Activated CD4-positive, alpha-beta T cell treated with anti-CD3 and anti-CD28 coated beads, Interleukin-2, amount 10 ng/mL, durations not matched to agents 7 days and 5 days (primary cell): ENCODE measurements at regions not wholly inside any gene's neighbourhood (a gene's known extent, or its start where the extent isn't known, plus 50 kb on each side); places are given as distances from the start of the nearest gene placed in this dataset.
"Not testable (repeated sequence)": the region's sequence is repeated elsewhere in the genome, so short reads cannot be mapped to it uniquely, and the experiment has no call there.

ENCODE experiments used
- CTCF ChIA-PET: fragments of 350-600 bp; sonication (Branson Sonifier 250); formaldehyde crosslinking; loops from one replicate; lab custom pipeline; 2021; ENCODE audit warnings: antibody characterized with exemption; lab: Charles Lee
- POLR2A ChIA-PET: fragments of 350-600 bp; sonication (Branson Sonifier 250); formaldehyde crosslinking; loops from one replicate; lab custom pipeline; 2021; ENCODE audit warnings: antibody characterized with exemption; lab: Charles Lee
- DNase-seq: peaks from one replicate; pipeline ENCODE4 v3.0.0-alpha.2; 2020
- H3K27ac Mint-ChIP-seq: one replicate; pipeline ENCODE4 v1.8.0; 2021; ENCODE audit warnings: mild to moderate bottlenecking, moderate library complexity, mixed read lengths
- H3K27me3 Mint-ChIP-seq: one replicate; pipeline ENCODE4 v1.8.0; 2021; ENCODE audit warnings: mixed read lengths
- H3K36me3 Mint-ChIP-seq: one replicate; pipeline ENCODE4 v1.8.0; 2021; ENCODE audit warnings: low read depth, mixed read lengths
- H3K4me1 Mint-ChIP-seq: one replicate; pipeline ENCODE4 v1.8.0; 2021; ENCODE audit warnings: mixed read lengths
- H3K4me3 Mint-ChIP-seq: one replicate; pipeline ENCODE4 v1.8.0; 2021; ENCODE audit warnings: mild to moderate bottlenecking, moderate library complexity, mixed read lengths
- H3K9me3 Mint-ChIP-seq: one replicate; pipeline ENCODE4 v1.8.0; 2021; ENCODE audit warnings: mixed read lengths

DNA sequence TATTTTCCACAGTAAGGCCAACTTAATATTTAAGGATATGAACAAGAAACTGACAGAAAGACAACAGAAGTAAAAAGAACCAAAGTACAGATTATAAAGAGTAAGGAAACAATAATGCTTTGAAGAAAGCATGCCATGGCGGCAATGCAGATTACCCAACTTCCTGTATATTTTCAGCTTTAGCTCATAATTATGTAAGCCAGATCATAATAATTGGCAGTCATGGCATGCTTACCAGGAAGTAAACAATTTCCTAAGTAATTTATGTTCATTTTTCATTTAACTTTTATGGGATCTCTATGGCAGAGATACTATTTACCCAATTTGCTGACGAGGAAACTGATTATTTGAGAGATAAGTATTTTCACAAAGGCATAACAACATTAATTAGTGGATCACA lies 988.7 kb downstream of the HACE1 start:
- ChIA-PET POLR2A (no interaction called here), CTCF (no interaction called here)
- Mint-ChIP-seq H3K36me3 (no peaks in the 10 kb centered on the region), H3K4me1 (no peaks in the 10 kb centered on the region), H3K4me3 (no peak overlapping the region), H3K9me3 (no peaks in the 10 kb centered on the region), H3K27ac (no peak overlapping the region), H3K27me3 (no peaks in the 10 kb centered on the region)
- DNase-seq: no peak

GRCh38 chr6:103862297-103862696 lies 997.4 kb downstream of the HACE1 start:
- H3K27ac Mint-ChIP-seq: no peak overlapping the region
- no peaks in the 10 kb centered on the region for H3K9me3 Mint-ChIP-seq
- no peaks in the 10 kb centered on the region for H3K4me1 Mint-ChIP-seq
- no peaks in the 10 kb centered on the region for H3K36me3 Mint-ChIP-seq
- H3K27me3 Mint-ChIP-seq: no peaks in the 10 kb centered on the region
- ChIA-PET POLR2A (no interaction called here), CTCF (no interaction called here)
- H3K4me3 Mint-ChIP-seq: no peak overlapping the region
- no peak for DNase-seq

DNA sequence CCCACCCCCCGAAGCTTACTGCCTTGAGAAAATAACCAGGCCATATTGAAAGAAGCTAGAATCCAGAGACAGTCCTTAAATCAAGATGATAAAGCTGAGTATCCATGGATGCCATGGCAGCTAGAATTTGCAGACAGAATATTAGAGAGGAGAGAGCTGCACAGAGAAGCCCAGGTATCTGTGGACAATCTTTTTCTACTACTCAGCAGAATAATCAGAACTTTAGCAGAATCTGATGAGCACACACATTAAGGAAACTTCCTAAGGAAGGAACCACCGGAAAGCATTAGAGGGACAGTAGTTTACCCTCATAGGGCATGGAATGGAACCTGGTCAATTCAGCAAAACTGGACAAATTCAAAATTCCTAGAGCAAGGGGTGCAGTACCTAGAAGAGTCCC lies 1001.7 kb downstream of the HACE1 start:
- H3K9me3 Mint-ChIP-seq: no peaks in the 10 kb centered on the region
- H3K27me3 Mint-ChIP-seq: no peaks in the 10 kb centered on the region
- H3K4me3 Mint-ChIP-seq: no peak overlapping the region
- CTCF ChIA-PET: no interaction called here
- no peaks in the 10 kb centered on the region for H3K4me1 Mint-ChIP-seq
- POLR2A ChIA-PET: no interaction called here
- no peaks in the 10 kb centered on the region for H3K36me3 Mint-ChIP-seq
- no peak for DNase-seq
- H3K27ac Mint-ChIP-seq: no peak overlapping the region

DNA sequence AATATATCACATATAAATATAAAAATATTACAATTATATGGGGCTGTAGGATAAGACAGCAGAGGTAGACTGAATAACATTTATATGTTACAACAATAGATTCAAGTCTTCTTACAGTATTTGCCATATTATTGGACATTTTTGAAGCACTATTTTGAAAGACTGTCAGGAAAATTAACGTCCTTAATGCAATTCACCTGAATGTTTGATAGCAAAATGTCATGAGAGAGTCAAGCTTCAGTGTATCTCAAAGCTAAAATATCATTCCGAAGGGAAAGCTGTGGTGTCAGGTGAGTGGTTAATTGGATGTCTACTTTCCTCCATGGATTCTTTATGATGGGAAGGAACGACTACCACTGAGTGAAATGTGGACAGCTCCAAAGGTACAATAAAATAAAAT lies 1004.0 kb downstream of the HACE1 start:
- Mint-ChIP-seq H3K4me3 (no peak overlapping the region), H3K27me3 (no peaks in the 10 kb centered on the region), H3K4me1 (no peaks in the 10 kb centered on the region), H3K9me3 (no peaks in the 10 kb centered on the region), H3K36me3 (no peaks in the 10 kb centered on the region), H3K27ac (no peak overlapping the region)
- ChIA-PET CTCF (no interaction called here), POLR2A (no interaction called here)
- no peak for DNase-seq

- H3K27ac Mint-ChIP-seq: no peak overlapping the region
- no peaks in the 10 kb centered on the region for H3K27me3 Mint-ChIP-seq
- no peak for DNase-seq
- no peaks in the 10 kb centered on the region for H3K36me3 Mint-ChIP-seq
- H3K4me3 Mint-ChIP-seq: no peak overlapping the region
- H3K4me1 Mint-ChIP-seq: no peaks in the 10 kb centered on the region
- POLR2A ChIA-PET: no interaction called here
- CTCF ChIA-PET: no interaction called here
- no peaks in the 10 kb centered on the region for H3K9me3 Mint-ChIP-seq
Observed at GRCh38 chr6:103854059-103854458, 1005.7 kb downstream of the HACE1 start.

GRCh38 chr6:103838457-103838856 lies 1021.3 kb downstream of the HACE1 start:
- Mint-ChIP-seq H3K9me3 (peaks cover 3% of the 10 kb centered on the region), H3K27ac (no peak overlapping the region), H3K4me3 (no peak overlapping the region), H3K27me3 (no peaks in the 10 kb centered on the region), H3K4me1 (no peaks in the 10 kb centered on the region), H3K36me3 (no peaks in the 10 kb centered on the region)
- POLR2A ChIA-PET: no interaction called here
- CTCF ChIA-PET: no interaction called here
- no peak for DNase-seq

GRCh38 chr6:103826209-103826608 lies 1033.5 kb downstream of the HACE1 start:
- Mint-ChIP-seq H3K27me3 (no peaks in the 10 kb centered on the region), H3K27ac (no peak overlapping the region), H3K4me1 (no peaks in the 10 kb centered on the region), H3K9me3 (no peaks in the 10 kb centered on the region), H3K36me3 (no peaks in the 10 kb centered on the region), H3K4me3 (no peak overlapping the region)
- no peak for DNase-seq
- POLR2A ChIA-PET: no interaction called here
- CTCF ChIA-PET: no interaction called here

- H3K27ac Mint-ChIP-seq: no peak overlapping the region
- no peak overlapping the region for H3K4me3 Mint-ChIP-seq
- ChIA-PET CTCF (interaction anchor here (0.6 kb wide), 1 partner anchor 214 kb away, joined by 3 read pairs; no protein-coding TSS in a partner anchor), POLR2A (no interaction called here)
- H3K27me3 Mint-ChIP-seq: no peaks in the 10 kb centered on the region
- no peak for DNase-seq
- H3K4me1 Mint-ChIP-seq: no peaks in the 10 kb centered on the region
- no peaks in the 10 kb centered on the region for H3K36me3 Mint-ChIP-seq
- H3K9me3 Mint-ChIP-seq: no peaks in the 10 kb centered on the region
Observed at GRCh38 chr6:103820148-103820547, 1039.6 kb downstream of the HACE1 start.

- Mint-ChIP-seq H3K4me3 (no peak overlapping the region), H3K27me3 (no peaks in the 10 kb centered on the region), H3K36me3 (no peaks in the 10 kb centered on the region), H3K9me3 (no peaks in the 10 kb centered on the region), H3K27ac (no peak overlapping the region), H3K4me1 (no peaks in the 10 kb centered on the region)
- peak; percentile 5 for DNase-seq
- ChIA-PET POLR2A (no interaction called here), CTCF (no interaction called here)
Observed at GRCh38 chr6:103819509-103819908, 1040.2 kb downstream of the HACE1 start.

DNA sequence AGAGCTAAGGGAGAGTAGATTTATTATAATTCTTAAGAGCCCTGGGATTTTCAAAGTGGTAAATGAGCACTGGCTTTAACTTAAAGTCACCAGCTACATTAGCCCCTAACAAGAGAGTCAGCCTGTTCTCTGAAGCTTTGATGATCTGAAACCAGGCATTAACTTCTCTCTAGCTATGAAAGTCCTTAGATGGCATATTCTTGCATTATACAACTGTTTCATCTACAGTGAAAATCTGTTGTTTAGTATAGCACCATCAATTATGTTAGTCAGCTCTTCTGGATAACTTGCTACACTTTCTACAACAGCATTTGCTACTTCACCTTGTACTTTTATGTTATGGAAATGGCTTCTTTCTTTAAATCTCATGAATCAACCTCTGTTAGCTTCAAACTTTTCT lies 1046.7 kb downstream of the HACE1 start:
- Mint-ChIP-seq H3K9me3 (no peaks in the 10 kb centered on the region), H3K4me3 (no peak overlapping the region), H3K4me1 (no peaks in the 10 kb centered on the region), H3K36me3 (no peaks in the 10 kb centered on the region), H3K27me3 (no peaks in the 10 kb centered on the region), H3K27ac (no peak overlapping the region)
- POLR2A ChIA-PET: no interaction called here
- CTCF ChIA-PET: no interaction called here
- no peak for DNase-seq

DNA sequence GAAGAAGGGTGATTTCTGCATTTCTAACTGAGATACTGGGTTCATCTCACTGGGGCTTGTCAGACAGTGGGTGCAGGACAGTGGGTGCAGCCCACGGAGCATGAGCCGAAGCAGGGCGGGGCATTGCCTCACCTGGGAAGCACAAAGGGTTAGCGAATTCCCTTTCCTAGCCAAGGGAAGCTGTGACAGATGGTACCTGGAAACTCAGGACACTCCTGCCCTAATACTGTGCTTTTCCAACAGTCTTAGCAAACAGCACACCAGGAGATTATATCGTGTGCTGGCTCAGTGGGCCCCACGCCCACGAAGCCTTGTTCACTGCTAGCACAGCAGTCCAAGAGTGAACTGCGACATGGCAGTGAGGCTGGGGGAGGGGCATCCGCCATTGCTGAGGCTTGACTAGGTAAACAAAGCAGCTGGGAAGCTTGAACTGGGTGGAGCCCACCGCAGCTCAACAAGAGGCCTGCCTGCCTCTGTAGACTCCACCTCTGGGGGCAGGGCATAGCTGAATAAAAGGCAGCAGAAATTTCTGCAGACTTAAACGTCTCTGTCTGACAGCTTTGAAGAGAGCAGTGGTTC lies 1057.7 kb downstream of the HACE1 start:
- H3K36me3 Mint-ChIP-seq, H3K27ac Mint-ChIP-seq: not testable (repeated sequence)

GRCh38 chr6:103799971-103800670 lies 1059.6 kb downstream of the HACE1 start:
- POLR2A ChIA-PET: no interaction called here

More for the DNA sequence above, 1057.7 kb downstream of the HACE1 start:
- POLR2A ChIA-PET, H3K27me3 Mint-ChIP-seq, CTCF ChIA-PET, H3K9me3 Mint-ChIP-seq, DNase-seq, H3K4me1 Mint-ChIP-seq, H3K4me3 Mint-ChIP-seq: not testable (repeated sequence)

GRCh38 chr6:103798166-103798565 lies 1061.6 kb downstream of the HACE1 start:
- CTCF ChIA-PET: no interaction called here
- H3K27me3 Mint-ChIP-seq: no peaks in the 10 kb centered on the region

More at GRCh38 chr6:103799971-103800670, 1059.6 kb downstream of the HACE1 start:
- Mint-ChIP-seq H3K4me1 (no peaks in the 10 kb centered on the region), H3K36me3 (no peaks in the 10 kb centered on the region), H3K27ac (no peak overlapping the region), H3K4me3 (no peak overlapping the region), H3K27me3 (no peaks in the 10 kb centered on the region), H3K9me3 (peaks cover 2% of the 10 kb centered on the region)
- no peak for DNase-seq
- CTCF ChIA-PET: no interaction called here

DNA sequence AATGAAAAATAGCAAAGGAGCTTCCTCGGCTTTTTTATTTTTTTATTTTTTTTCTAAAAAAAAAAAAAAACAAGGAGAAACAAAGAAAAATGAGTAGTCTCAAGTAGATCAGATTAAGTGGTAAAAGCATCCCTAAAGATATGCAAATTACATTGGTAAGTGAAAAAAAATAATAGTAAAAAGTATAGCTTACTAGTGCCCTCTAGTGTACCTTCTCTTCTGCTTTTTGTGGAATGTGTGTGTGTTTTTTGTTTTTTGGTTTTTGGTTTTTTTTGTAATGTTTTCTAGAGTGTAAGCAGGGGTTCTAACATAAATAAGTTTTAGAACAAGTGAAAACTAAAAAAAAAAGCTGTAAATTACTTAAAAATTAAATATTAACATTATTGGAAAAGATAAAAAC lies 1062.0 kb downstream of the HACE1 start:
- H3K4me3 Mint-ChIP-seq: no peak overlapping the region
- no peak overlapping the region for H3K27ac Mint-ChIP-seq
- no peaks in the 10 kb centered on the region for H3K27me3 Mint-ChIP-seq
- ChIA-PET POLR2A (no interaction called here), CTCF (no interaction called here)
- H3K9me3 Mint-ChIP-seq: no peaks in the 10 kb centered on the region
- no peaks in the 10 kb centered on the region for H3K36me3 Mint-ChIP-seq
- DNase-seq: no peak
- H3K4me1 Mint-ChIP-seq: no peaks in the 10 kb centered on the region

More at GRCh38 chr6:103798166-103798565, 1061.6 kb downstream of the HACE1 start:
- no peak overlapping the region for H3K27ac Mint-ChIP-seq
- POLR2A ChIA-PET: no interaction called here
- H3K4me3 Mint-ChIP-seq: no peak overlapping the region
- H3K36me3 Mint-ChIP-seq: no peaks in the 10 kb centered on the region
- no peaks in the 10 kb centered on the region for H3K4me1 Mint-ChIP-seq
- no peaks in the 10 kb centered on the region for H3K9me3 Mint-ChIP-seq
- DNase-seq: no peak
